Liver (tissue), 2 donors: ENCODE measurements at regions not wholly inside any gene's neighbourhood (a gene's known extent, or its start where the extent isn't known, plus 50 kb on each side); places are given as distances from the start of the nearest gene placed in this dataset.

Source experiments
- JUND ChIP-seq, 2 donors: IDR thresholded peaks; 2 replicates each; pipeline ENCODE4 v1.6.1; 2016; ENCODE audit warnings: antibody characterized with exemption in 2 of 2
- TF ChIP-seq, protein P1 (sequence below): IDR thresholded peaks from 2 replicates; pipeline ENCODE4 v1.6.1; 2016; ENCODE audit warnings: antibody characterized with exemption
- donor health status: healthy.

DNA sequence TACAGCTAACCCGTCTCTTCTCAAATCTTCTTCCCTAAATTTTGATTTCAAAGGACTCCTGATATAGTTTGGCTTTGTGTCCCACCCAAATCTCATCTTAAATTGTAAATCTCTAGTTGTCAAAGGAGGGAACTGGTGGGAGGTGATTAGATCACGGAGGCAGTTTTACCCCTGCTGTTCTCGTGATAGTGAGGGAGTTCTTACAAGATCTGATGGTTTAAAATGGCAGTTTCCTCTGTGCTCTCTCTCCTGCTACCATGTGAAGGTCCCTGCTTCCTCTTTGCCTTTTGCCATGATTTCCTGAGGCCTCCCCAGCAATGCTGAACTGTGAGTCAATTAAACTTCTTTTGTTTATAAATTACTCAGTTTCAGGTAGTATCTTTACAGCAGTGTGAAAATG lies 269.3 kb downstream of the POLR1F start:
- TF ChIP-seq, protein P1, sequence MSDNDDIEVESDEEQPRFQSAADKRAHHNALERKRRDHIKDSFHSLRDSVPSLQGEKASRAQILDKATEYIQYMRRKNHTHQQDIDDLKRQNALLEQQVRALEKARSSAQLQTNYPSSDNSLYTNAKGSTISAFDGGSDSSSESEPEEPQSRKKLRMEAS, result no peak
- TF ChIP-seq JUND (IDR thresholded peaks at IDR 0.05), result no peak
